Stimulated activated CD4-positive, alpha-beta T cell treated with anti-CD3 and anti-CD28 coated beads, Interleukin-1b, Interleukin-23, amount 100 ng/mL, for 48 hours (primary cell): ENCODE measurements at regions not wholly inside any gene's neighbourhood (a gene's known extent, or its start where the extent isn't known, plus 50 kb on each side); places are given as distances from the start of the nearest gene placed in this dataset.

Experiments
- DNase-seq: peaks from one replicate; pipeline ENCODE4 v3.0.0-alpha.2; 2020

DNA sequence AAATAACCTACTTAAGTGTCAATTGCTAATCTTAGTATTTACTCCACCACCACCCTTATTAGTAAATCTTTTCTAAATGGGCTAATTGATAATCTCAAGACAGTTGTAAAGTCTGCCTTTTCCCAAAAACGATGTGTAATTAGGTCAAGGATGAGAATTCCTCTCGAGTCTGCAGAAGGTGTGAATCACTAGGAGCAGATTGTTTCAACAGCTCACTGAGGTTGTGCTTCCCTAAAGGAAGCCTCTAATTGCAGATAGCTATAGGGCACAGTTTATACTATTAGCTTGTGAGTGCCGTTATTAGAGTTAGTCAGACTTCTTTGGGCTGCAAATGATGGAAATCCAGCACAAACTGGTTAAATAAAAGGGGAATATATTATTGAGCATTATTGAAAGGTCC lies 84.9 kb downstream of the C11orf91 start:
- DNase-seq: no peak

DNA sequence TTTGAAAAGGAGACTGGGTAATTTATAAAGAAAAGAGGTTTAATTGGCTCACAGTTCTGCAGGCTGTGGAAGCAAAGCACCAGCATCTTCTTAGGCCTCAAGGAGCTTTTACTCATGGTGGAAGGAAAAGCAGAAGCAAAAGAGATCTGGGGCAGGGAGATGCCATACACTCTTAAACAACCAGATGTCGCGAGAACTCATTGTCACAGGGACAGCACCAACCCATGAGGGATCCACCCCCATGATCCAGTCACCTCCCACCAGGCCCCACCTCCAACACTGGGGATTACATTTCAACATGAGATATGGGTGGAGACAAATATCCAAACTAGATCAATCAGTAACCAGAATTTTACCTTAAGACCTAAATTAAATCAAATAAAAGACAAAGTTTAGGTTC lies 87.2 kb downstream of the C11orf91 start:
- no peak for DNase-seq

DNA sequence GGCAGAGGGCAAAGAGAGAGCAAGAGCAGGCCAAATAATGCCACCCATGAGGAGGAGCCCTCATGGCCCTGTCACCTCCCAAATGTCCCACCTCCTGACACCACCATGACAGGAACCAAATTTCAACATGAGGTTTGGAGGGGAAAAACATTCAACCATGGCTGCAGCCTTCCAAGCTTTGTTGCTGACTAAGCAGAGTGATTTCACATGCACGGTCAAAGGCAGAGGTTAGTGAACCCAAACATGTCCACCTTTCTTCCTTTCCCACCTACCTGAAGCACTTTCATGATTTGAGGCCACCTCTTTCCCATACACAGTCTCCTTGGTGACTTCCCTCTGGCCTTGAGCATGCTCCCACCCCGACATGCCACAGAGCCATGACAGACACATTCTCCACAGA lies 89.7 kb downstream of the C11orf91 start:
- no peak for DNase-seq

DNA sequence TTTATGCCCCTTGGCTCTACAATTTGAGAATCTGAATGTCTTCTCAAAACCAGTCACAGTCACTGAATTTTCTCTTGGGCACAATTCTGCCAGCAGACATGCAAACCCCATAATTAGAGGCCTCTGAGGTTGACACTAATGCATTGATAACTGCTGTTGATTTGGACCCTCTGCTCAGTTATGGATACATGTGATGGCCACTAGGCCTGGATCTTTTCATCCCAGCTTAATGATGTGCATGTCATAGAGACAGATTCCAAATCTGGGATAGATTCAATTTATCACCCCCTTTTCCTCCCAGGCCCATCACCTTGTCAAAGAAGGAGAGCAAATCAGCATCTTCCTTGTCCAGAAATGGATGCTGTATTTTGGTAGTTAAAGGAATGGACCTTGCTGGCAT lies 92.2 kb downstream of the C11orf91 start:
- no peak for DNase-seq

DNA sequence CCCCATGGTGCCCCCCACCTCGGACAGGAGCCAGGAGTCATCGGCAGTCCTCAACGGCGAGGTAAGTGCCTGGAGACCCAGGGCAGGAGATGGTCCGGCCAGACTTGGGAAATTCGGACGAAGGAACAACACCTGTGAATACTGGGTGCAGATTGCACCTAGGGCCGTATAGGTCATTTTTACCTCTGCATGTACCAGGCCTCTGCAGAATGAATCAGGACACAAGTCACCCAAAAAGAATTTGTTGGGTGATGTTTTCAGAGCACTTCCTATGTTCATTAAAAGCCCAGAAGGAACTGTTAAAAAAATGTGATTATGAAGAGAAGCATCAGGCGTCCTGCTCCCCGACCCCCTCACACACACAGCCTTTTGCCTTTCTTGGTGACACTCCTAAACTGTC lies 93.9 kb downstream of the C11orf91 start:
- DNase-seq: no peak

DNA sequence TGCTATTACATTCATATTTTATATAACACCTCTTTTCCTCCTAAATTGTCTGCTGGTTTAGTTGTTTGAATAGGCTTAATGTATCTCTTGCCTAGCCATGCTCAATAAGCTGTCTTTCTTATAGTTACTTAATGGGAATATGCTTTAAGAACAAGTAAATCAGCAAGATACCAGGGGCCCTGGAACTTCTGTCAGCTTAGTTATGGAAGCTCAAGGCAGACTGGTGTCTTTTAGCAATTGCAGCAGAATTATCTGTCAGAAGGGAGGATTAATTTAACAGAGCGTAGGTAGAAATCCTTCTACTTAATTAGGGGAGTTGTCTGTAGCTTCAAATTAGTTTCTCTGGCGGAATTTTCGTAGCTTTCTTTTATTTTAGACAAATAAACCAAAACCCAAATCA lies 94.9 kb downstream of the C11orf91 start:
- no peak for DNase-seq

DNA sequence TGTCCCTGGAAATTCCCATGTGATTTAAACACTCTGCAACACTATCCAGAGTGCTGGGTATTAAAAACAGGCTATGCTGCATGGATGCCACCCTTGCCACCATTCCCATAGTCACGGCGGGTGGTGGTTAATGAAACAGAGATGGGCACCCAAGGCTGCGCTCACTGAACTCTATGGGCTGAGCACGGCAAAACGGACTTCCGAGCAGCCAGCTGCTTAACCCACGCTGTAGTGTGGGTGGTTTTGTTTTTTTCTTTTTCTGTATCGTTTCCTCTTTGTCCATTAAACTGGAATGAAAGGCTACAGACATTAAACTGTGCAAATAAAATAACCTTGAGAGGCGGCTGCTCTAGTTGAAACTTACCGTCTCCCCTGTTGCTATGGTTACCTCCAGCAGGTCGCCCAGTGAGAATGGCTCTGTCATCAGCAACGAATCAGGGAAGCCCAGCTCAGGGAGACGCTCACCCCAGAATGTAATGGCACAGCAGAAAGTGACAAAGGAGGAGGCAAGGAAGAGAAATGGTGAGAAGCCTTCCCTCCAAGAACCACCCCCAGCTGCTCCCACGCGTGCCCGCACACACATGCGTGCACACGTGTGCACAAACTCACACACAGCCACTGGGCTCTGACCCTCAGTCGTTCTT lies 102.1 kb downstream of the C11orf91 start:
- no peak for DNase-seq

DNA sequence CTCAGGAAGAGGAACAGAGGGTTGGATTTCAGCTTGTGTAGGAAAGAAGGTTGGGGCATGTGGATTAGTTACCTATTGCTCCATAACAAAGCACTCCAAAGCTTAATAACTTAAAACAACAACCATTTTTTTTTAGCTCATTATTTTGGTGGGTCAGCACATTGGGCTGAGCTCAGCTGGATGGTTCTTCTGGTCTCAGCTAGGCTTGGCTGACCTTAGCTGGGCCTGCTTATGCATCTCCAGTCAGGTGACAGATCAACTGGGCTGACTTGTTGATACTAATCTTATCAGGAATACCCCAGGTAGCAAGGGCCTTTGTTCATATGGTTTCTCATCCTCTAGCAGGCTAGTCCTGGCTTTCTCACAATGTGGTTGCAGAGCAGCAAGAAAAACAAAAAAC lies 106.4 kb downstream of the C11orf91 start:
- no peak for DNase-seq

DNA sequence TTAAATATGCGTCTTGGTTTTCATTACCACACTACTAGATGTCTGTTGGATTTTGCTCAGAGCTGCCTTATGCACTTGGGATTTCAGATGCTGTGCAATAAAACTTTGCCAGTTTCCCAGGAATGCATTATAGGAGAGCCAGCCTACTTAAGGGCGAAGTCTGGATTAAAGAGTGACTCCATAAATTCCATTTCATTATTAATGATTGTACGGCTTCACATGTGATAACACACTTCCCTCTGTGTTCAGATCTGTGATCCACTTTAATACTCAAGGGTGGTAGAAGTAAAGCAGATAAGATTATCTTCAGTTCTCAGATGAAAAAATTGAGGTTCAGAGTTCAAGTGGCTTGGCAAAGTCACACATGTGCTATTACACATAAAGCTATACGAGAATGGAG lies 110.2 kb downstream of the C11orf91 start:
- no peak for DNase-seq

DNA sequence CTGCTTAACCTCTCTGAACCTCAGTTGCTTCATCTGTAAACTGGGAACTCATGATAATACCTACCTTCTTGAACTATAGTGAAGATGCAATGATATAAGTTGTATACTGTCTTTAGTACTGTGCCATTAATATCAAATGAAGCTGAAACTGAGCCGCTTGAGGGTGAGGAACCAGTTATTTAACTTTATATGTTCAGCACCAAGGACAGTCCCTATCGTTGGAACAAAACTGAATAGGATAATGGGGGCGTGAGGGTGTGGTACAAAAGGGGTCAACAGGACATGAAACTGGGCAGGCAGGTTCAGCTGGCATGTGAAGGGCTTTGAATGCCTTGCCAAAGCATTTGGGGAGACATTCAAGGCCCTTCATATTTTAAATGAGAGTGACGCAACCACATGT lies 112.6 kb downstream of the C11orf91 start:
- no peak for DNase-seq

DNA sequence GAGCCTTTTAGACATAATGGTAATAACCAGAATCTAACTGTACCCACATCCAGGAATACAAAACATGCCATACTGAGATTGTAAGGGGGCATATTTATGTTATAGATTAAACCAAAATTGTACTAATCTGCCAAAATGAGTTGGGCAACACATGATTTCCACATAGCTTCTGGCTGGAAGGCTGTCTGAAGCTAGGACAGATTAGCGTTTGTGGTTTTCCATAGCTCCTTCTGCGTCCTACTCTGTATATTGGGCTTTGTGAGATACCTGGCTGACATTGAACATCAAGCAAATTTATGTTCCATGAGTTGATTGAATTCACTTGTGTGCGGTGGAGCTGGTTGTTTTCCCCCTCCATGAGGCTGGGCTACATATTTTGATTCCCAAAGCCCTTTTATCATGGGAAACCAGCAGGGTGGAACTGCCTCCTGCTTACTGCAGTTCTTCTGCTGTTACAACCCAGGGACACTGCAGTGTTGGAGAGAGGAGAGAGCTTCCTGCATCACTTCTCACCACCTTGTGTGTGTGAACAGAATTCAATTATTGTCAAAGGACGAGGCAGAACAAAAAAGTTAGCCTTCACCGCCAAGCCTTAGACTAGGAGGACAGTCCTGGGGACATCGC lies 114.9 kb downstream of the C11orf91 start:
- DNase-seq: no peak

DNA sequence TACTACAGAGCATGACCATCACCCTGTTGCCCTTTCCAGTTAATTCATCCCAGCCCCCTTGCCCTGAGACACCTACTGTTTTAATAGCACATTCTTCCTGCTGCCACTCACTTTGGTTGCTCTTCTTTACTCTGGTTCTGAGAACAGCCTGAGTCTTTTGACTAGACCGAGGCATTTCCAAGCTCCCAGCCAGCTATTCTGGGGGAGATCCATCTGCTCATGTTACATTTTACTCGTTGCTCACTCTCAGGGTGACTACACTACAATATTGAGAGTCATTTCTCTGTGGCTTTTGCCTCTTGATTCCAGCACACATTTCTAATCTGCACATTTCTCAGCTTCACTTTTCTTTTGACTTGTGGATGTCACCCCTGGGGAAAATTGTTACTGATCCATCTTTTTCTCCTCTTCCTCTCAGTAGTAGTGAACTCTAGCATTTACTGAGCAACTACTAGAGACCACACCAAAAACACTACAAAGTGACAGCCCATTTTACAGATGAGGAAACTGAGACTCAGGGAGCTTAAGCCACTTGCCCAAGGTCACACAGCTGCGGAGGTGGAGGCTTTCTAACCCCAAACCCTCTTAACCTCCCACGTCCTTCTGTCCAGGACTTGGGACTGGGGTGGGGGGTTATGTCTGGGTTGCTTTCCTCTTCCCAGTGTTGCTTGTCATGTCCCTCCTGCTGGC lies 117.8 kb downstream of the C11orf91 start:
- DNase-seq: no peak

DNA sequence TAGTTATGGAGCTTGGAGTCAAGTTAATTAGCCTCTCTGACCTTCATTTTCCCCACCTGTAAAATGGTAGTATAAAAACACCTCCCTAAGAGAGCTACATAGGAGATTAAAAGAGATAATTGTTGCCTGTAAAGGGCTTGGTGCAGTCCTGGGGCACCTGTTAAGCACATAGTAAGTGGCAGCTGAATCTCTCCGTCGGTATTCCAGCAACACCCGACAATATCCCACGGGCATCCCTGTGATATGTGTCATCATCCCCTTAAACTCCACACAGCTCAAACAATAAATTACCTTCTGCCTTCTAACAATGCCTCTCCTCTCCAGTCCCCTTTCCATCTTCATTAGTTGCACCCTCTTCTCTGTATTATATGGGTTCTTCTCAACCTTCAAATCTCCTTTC lies 121.5 kb downstream of the C11orf91 start:
- DNase-seq: no peak

DNA sequence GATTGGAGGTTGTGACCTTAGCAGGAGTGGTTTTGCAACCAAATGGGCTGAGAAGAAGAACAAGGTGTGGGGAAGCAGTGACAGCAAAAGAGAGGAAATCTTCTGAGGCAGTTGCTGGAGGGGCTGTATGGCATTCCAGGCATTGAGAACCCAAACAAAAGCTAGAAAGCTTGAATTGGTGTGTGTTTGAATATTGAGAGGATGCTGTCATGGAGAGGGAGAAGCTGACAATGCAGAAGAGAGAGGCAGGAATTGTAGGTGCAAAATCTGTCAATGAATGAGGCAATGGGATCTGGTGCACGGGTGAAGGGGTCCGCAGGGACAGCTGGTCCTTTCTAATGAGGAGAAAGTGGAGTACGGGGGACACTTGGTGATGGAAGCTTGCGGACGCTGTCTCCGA lies 123.4 kb downstream of the C11orf91 start:
- DNase-seq: no peak

DNA sequence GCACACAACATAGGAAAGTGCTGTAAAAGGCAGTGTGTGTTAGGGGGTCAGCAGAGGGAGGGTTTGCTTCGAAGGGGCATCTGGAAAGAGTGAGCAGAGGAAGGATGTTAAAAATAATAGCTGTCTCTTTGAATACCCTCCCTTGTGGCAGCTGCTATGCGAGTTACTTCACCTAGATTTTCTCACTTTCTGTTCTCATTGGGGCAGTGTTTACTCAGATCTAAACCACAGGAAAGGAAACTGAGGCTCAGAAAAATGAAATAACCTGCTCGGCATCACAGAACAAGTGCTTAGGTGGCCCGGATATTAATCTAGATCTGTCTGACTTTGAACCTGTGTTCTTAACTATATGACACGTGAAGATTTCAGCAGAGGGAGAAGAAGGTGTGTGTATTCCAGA lies 125.3 kb downstream of the C11orf91 start:
- DNase-seq: no peak

DNA sequence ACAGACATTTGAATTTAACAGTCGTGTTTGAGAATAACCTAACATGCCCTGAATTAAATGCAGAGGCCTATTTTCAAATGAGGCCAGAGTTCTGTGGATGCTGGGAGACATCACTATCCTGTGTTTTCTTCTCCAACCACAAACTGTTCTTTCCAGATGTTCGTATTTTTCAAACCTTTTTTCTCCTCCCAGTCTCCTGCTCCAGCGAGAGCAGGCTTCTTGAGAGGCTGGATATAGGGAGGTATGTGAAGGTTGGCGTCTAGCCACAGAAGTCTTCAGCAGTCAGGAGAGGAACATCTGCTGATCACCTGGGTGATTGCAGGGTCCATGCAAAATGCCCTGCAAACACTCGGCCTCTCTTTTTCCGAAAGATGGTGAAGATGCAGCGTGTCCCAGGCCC lies 126.3 kb downstream of the C11orf91 start:
- no peak for DNase-seq

DNA sequence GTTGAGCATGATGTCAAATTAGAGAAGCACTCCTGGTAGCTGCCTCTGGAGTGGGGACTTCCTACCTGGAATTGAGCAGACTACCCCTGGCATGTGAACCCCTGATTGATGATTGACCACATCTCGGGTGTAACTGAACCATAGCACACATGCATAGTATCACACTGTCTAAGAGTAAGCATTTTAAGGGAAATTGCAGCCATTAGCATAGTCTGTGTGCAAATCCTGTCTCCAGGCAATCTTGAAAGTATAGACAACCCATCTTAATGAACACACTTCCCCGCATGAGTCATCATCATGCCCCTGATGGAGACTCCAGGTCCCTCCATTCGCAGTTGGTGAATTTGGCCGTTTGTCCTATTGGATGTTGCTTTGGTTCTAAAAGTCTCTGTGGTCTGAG lies 131.3 kb downstream of the C11orf91 start:
- no peak for DNase-seq

DNA sequence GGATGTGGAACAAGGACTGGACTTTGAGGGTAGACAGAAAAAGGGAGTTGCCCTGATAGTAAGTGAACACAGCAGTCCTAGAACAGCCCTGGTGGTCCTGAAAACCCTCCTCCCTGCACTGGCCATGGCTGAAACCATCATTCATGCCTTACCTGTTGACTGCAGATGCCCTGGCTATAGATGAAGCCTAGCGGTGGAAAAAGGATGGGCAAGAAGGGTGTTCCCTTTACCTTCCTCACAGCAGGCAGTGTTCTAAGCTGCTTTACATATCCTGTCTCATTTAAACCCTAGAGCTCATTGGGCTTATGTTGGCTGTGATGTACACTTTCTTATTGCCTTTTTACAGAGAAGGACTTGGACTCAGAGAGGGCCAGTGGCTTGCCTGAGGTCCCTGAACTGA lies 133.6 kb downstream of the C11orf91 start:
- no peak for DNase-seq

DNA sequence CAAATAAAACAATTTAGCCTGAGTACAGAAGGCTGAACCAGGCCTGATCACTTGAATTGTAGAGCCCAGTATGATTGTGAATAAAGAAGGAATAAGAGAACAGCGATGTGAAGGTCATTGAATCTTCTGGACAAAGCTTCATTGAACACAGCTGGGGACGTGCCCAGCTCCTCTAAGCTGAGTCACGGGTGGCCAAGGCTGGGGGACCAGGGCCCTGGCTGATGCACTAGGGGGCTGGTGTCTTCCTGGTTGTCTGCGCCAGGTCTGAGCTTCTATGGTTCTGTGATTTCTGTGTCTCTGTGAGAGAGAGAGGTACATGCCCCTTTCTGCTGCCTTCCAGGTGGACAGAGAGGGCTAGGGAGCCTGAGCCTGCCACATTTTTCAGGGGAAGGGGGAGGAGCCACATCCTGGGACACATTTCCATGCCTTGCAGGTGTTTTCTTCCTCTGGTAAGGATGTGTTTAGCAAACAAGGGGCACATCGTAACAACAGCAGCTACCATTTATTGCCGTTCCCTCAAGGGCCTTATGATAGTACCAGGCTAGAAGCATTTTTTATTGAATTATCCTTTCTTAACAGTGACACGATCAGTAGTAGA lies 135.7 kb downstream of the C11orf91 start:
- no peak for DNase-seq

DNA sequence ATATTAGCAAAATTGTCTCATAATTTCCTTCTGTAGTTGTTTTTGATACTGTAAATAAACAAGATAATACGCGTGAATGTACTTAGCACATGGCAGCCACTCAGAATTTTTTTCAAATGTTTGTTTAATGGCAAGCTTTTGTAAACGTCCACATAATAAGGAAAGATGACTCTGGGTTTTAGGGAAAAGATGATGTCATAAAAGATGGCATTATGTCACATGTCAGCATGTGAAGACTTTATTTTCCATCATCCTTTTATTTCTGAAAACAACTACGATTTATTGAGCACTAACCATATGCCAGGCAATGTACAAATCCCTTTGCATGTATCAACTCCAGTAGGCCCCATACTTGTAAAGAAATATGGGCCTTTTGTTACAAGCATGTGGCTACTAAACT lies 139.9 kb downstream of the C11orf91 start:
- no peak for DNase-seq

DNA sequence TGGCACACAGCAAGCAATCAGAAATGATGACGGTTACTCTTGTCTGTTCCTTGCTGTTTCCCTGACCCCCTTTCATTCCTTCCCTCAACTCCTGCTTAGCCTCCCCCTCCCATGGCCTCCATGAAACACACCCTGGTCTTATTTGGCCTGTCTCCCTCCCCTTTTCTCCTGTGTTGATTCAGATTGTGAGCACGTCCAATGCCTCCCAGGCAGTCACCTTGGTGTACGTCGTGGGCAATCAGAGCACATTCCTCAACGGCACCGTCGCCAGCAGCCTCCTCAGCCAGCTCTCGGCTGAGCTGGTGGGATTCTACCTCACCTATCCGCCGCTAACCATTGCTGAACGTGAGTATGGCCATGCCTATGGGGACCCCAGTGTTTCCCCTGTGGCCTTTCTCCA lies 141.1 kb downstream of the C11orf91 start:
- no peak for DNase-seq

DNA sequence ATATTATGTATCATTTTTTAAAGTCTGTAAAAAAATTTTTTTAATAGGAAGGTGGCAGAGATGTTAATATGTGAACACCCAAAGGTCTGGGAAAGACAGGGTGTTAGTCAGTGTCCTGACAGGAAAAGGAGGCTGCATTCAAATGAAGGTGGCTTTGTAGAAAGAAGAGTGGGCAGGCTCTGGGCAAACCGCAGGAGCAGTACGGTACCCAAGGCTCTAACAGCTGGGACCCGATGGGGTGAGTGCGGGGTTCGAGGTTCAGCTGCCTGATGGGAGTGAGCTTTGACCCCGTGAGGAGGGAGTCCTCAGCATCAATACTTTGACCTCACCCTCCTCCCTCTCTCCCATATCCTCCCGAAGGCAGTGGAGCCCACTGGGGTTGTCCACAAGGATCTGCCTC lies 142.5 kb downstream of the C11orf91 start:
- DNase-seq: no peak

DNA sequence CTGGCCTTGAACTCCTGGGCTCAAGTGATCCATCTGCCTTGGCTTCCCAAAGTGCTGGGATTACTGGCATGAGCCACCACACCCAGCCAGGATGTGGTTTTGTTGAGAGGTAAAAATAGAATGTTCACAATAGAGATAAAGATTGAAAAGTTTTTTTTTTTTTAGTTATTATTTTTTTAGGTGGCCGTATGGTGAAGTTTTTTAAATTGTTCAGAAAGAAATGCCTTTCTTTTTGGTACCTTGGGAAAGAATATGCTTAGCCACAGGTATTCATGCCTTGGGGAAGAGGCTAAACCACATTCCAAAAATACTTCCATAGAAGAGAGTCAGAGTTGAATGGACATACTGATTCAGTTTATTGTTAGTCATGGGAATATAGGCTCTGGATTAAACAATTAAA lies 143.4 kb downstream of the C11orf91 start:
- DNase-seq: no peak

DNA sequence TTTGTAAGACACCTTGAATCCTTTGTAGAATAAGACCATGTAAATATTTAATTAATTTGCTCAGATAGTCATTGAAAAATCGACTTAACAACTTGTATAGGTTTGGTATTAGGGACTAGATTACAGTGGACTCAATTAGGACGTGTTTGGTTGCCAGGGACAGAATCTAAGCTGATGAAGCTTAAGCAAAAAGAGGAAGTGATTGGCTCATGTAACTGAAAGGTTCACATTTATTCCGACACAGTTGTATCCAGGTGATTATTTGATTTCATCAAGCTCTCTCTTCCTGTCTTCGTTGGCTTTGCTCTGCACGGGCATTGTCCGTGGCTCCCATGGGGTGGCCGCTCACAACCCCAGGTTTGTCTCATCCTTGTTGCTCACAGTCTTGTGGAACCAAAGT lies 146.4 kb downstream of the C11orf91 start:
- no peak for DNase-seq
